SU-DHL-6 (cell line): ENCODE measurements at regions not wholly inside any gene's neighbourhood (a gene's known extent, or its start where the extent isn't known, plus 50 kb on each side); places are given as distances from the start of the nearest gene placed in this dataset.

Source experiments
- H2AFZ ChIP-seq: fragments of 200-600 bp; sonication (generic); 2 replicates; pipeline ENCODE4 v1.6.1; 2014; ENCODE audit warnings: low read depth, mild to moderate bottlenecking, moderate library complexity, mixed read lengths, antibody characterized with exemption, low read length; ENCODE audit not compliant: severe bottlenecking
- H3F3A ChIP-seq: fragments of 200-600 bp; shearing (Covaris generic); 2 replicates; pipeline ENCODE4 v1.6.0; 2016; ENCODE audit warnings: antibody characterized with exemption, mild to moderate bottlenecking; ENCODE audit not compliant: insufficient read depth
- H3K27ac ChIP-seq: fragments of 200-600 bp; sonication (generic); 2 replicates; pipeline ENCODE4 v1.5.1; 2016; ENCODE audit warnings: low read depth, mild to moderate bottlenecking, low read length, moderate library complexity, mixed read lengths
- H3K27me3 ChIP-seq: fragments of 200-600 bp; sonication (generic), shearing (Covaris generic); 2 replicates; pipeline ENCODE4 v1.6.0; 2014; ENCODE audit warnings: mild to moderate bottlenecking, low read length
- H3K36me3 ChIP-seq: fragments of 200-600 bp; sonication (generic); 2 replicates; pipeline ENCODE4 v1.6.1; 2014; ENCODE audit warnings: mild to moderate bottlenecking, low read length, mixed read lengths
- H3K4me2 ChIP-seq: fragments of 300-600, 200-600 bp; shearing (Covaris generic), sonication (generic); 2 replicates; pipeline ENCODE4 v1.6.0; 2014; ENCODE audit warnings: low read length, low read depth, mild to moderate bottlenecking; ENCODE audit not compliant: poor library complexity, severe bottlenecking
- H3K4me3 ChIP-seq: fragments of 200-600 bp; sonication (generic); 2 replicates; pipeline ENCODE4 v1.5.1; 2014; ENCODE audit warnings: antibody characterized with exemption, low read length, mild to moderate bottlenecking, mixed read lengths; ENCODE audit not compliant: insufficient read depth, poor library complexity, severe bottlenecking
- H3K79me2 ChIP-seq: fragments of 200-600 bp; sonication (generic); 2 replicates; pipeline ENCODE4 v1.6.1; 2014; ENCODE audit warnings: mild to moderate bottlenecking, low read length, moderate library complexity; ENCODE audit not compliant: insufficient read depth
- H3K9ac ChIP-seq: fragments of 200-600 bp; sonication (generic); 2 replicates; pipeline ENCODE4 v1.7.0; 2014; ENCODE audit warnings: mild to moderate bottlenecking, low read length
- H3K9me2 ChIP-seq: fragments of 200-600 bp; sonication (generic); replicated peaks from 2 replicates; pipeline ENCODE4 v1.6.1; 2014; ENCODE audit warnings: low read length; ENCODE audit not compliant: insufficient read depth
- H3K9me3 ChIP-seq: fragments of 200-600 bp; sonication (generic); 2 replicates; pipeline ENCODE4 v1.6.1; 2014; ENCODE audit warnings: low read length, mixed read lengths; ENCODE audit not compliant: insufficient read depth
- H4K20me1 ChIP-seq: fragments of 200-600 bp; sonication (generic); 2 replicates; pipeline ENCODE4 v1.6.1; 2014; ENCODE audit warnings: low read depth, mild to moderate bottlenecking, antibody characterized with exemption, low read length, moderate library complexity, mixed read lengths
- EZH2phosphoT487 ChIP-seq: fragments of 200-600 bp; sonication (generic), shearing (Covaris generic); conservative IDR thresholded peaks from 2 replicates; pipeline ENCODE4 v1.6.1; 2018; ENCODE audit warnings: mild to moderate bottlenecking, antibody characterized with exemption, low read length, moderate library complexity, mixed read lengths
- TF ChIP-seq, protein P1 (sequence below): fragments of 200-600 bp; sonication (generic); IDR thresholded peaks from one replicate; pipeline ENCODE4 v1.5.1; 2017; ENCODE audit warnings: antibody characterized with exemption, mild to moderate bottlenecking, low read length, moderate library complexity; ENCODE audit not compliant: insufficient read depth, poor library complexity, severe bottlenecking

DNA sequence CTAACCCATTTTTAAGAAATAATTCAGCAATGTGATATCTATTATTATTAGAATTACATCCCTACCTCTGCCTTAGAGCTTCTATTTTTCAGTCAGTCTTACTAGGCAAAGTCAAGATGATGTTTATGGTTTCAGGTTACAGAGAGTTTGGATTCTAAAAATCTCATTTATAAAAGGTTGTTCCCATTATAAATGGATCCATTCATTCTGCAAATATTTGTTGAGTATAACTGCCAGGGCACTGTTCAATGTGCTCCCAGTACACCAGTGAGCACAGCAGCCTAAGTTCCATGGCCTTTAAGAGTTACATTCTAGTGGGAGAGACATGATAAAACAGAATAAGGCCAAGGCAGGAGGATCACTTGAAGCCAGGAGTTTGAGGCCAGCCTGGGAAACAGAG is 75.9 kb upstream of the EYA4 start:
- no peaks in the 10 kb centered on the region for H3K9me2 ChIP-seq
- no peaks in the 10 kb centered on the region for H3F3A ChIP-seq
- no peaks in the 10 kb centered on the region for H3K79me2 ChIP-seq
- no peaks in the 10 kb centered on the region for H3K9me3 ChIP-seq
- no peak overlapping the region for H3K4me2 ChIP-seq
- no peak overlapping the region for H3K4me3 ChIP-seq
- no peaks in the 10 kb centered on the region for H4K20me1 ChIP-seq
- H3K27me3 ChIP-seq = no peaks in the 10 kb centered on the region
- no peak overlapping the region for H2AFZ ChIP-seq
- H3K27ac ChIP-seq = no peak overlapping the region
- H3K9ac ChIP-seq = no peak overlapping the region
- H3K36me3 ChIP-seq = no peaks in the 10 kb centered on the region
- no peak for TF ChIP-seq EZH2phosphoT487
- TF ChIP-seq, protein P1, sequence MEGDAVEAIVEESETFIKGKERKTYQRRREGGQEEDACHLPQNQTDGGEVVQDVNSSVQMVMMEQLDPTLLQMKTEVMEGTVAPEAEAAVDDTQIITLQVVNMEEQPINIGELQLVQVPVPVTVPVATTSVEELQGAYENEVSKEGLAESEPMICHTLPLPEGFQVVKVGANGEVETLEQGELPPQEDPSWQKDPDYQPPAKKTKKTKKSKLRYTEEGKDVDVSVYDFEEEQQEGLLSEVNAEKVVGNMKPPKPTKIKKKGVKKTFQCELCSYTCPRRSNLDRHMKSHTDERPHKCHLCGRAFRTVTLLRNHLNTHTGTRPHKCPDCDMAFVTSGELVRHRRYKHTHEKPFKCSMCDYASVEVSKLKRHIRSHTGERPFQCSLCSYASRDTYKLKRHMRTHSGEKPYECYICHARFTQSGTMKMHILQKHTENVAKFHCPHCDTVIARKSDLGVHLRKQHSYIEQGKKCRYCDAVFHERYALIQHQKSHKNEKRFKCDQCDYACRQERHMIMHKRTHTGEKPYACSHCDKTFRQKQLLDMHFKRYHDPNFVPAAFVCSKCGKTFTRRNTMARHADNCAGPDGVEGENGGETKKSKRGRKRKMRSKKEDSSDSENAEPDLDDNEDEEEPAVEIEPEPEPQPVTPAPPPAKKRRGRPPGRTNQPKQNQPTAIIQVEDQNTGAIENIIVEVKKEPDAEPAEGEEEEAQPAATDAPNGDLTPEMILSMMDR = no peak

DNA sequence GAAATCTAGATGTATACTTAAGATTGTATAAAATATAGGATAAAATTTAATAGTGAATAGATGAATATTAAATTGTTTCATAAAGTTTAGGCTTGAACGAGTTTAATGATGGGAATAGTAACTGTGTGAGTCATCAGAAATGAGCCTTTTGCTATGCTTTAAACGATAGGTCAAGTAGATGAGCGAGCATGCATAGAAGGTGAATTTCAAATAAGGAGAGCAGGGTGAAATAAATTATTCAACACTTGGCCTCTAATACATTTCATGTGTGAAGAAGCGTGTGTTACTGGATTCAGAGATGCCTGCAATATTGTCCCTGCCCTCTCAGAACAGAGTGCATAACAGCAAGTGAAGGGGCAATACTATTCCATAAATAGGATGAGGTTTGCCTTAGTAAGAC is 74.4 kb upstream of the EYA4 start:
- H3K27ac ChIP-seq = no peak overlapping the region
- H3F3A ChIP-seq = no peaks in the 10 kb centered on the region
- no peaks in the 10 kb centered on the region for H3K27me3 ChIP-seq
- no peaks in the 10 kb centered on the region for H3K9me2 ChIP-seq
- H2AFZ ChIP-seq = no peak overlapping the region
- H3K79me2 ChIP-seq = no peaks in the 10 kb centered on the region
- no peaks in the 10 kb centered on the region for H3K9me3 ChIP-seq
- TF ChIP-seq, protein P1 = no peak
- TF ChIP-seq EZH2phosphoT487 = no peak
- no peaks in the 10 kb centered on the region for H4K20me1 ChIP-seq
- H3K9ac ChIP-seq = no peak overlapping the region
- H3K4me2 ChIP-seq = no peak overlapping the region
- no peak overlapping the region for H3K4me3 ChIP-seq
- H3K36me3 ChIP-seq = no peaks in the 10 kb centered on the region

DNA sequence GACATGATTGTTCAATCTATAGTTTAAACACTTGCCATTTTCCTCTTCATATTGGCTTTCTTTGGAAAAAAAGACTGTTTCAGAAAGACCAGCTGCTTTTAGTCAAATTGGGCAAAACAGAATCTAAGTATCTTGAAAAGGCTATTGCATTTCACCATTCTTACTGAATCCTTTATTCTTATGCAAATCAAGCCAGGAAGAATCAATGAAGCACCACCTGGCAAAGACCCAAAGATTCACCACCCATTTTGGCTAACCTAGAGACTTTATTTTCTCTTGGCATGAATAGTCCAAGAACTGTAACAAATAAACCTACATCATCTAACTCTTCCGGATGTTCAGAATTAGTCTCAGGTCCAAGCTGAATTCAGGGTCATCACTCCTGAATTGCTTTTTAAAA is 71.3 kb upstream of the EYA4 start:
- Histone ChIP-seq H3K9me3 (0 out of 2 replicates have a peak, but pooled peaks cover 12% of the 10 kb centered on the region), H3K36me3 (no peaks in the 10 kb centered on the region), H3F3A (no peaks in the 10 kb centered on the region), H3K9me2 (no peaks in the 10 kb centered on the region), H3K79me2 (no peaks in the 10 kb centered on the region), H3K27ac (no peak overlapping the region), H3K27me3 (no peaks in the 10 kb centered on the region), H3K4me3 (no peak overlapping the region), H4K20me1 (no peaks in the 10 kb centered on the region), H3K4me2 (no peak overlapping the region), H2AFZ (no peak overlapping the region), H3K9ac (no peak overlapping the region)
- no peak for TF ChIP-seq EZH2phosphoT487
- TF ChIP-seq, protein P1 = no peak
